GM12874 (cell line): ENCODE measurements at regions not wholly inside any gene's neighbourhood (a gene's known extent, or its start where the extent isn't known, plus 50 kb on each side); places are given as distances from the start of the nearest gene placed in this dataset.

Experiments
- TF ChIP-seq, protein P1 (sequence below): IDR thresholded peaks from 2 replicates; pipeline ENCODE4 v1.5.1; 2011; ENCODE audit warnings: low read depth, mild to moderate bottlenecking, control low read depth, low read length, moderate library complexity; ENCODE audit not compliant: insufficient read depth

DNA sequence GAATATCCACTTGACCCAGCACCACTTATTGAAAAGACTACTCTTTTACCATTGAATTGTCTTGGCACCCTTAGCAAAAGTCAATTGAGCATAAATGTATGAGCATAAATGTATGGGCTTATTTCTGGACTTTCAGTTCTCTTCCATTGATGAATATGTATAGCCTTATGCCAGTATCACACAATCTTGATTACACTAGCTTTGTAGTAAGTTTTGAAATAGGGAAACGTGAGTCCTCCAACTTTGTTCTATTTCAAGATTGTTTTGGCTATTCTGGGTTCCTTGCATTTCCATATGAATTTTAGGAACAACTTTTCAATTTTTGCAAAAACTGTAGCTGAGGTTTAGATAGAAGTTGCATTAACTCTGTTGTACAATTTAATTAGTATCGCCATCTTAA, 601.0 kb downstream of the TLE1 start:
- TF ChIP-seq, protein P1, sequence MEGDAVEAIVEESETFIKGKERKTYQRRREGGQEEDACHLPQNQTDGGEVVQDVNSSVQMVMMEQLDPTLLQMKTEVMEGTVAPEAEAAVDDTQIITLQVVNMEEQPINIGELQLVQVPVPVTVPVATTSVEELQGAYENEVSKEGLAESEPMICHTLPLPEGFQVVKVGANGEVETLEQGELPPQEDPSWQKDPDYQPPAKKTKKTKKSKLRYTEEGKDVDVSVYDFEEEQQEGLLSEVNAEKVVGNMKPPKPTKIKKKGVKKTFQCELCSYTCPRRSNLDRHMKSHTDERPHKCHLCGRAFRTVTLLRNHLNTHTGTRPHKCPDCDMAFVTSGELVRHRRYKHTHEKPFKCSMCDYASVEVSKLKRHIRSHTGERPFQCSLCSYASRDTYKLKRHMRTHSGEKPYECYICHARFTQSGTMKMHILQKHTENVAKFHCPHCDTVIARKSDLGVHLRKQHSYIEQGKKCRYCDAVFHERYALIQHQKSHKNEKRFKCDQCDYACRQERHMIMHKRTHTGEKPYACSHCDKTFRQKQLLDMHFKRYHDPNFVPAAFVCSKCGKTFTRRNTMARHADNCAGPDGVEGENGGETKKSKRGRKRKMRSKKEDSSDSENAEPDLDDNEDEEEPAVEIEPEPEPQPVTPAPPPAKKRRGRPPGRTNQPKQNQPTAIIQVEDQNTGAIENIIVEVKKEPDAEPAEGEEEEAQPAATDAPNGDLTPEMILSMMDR, result no peak

DNA sequence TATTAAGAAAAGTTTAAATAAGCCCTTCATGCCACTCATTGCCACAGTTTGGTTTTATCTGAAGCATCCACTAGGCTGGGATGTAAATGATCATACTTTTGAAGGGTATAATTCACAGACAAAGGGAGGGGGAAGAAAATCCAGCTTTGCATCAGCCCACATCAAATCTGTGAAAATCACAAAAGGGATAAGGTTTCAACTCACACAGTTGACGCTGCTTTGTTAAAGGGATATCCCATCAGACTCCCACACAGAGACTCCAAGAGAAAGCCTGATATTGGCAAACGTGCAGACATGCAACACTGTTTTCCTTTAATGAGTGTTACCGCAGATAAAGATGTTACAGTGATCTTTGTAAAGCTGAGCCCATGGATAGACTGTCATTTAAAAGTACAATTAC, 602.9 kb downstream of the TLE1 start:
- TF ChIP-seq, protein P1, result no peak

DNA sequence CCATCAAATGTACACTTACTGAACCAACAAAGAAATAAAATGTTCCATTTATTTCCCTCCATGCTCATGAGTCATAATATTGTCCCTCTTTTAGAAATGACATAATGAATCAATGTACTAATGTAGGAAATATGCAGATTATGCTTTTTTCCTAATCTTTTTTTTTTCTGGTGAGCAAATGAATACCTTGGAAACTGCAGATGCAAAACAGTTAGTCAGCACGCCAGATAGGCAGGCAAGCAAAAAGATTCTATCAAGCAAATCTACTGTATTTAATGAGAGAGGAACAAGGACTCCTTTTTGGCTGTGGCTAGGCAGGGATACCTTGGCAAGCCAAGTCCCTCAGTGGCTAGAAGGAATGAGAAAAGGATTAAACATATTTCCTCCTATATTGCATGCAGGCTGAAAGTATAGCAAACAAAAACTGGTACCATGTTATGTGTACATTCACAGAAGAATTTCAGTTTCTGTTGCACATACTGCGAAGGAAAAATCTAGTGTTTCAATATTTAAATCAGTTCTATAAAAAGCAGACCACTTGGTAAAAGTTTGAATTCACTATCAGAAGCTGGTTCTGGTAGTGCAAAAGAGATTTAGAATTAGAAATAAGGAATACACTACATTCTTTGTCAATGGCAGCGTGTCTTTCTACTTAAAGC, 605.4 kb downstream of the TLE1 start:
- TF ChIP-seq, protein P1, result no peak

DNA sequence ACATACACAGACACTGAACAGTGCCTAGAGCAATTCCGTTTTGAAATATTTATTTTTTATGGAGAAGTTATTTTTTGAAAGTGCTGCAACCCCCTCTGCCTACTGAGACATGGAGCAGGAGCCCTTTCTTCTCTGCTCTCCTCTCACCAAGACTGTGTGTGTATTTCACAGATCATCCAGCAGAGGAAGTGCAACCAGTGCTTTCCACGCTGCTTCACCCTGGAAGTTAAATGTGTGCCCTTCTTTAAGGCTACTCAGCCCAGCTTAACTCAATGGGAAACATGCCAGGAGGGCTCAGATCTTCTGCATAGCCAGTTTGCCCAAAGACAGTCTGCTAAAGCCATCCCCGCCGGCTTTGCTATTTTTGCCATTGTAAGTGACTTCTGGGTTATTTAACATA, 606.3 kb downstream of the TLE1 start:
- TF ChIP-seq, protein P1, result no peak

DNA sequence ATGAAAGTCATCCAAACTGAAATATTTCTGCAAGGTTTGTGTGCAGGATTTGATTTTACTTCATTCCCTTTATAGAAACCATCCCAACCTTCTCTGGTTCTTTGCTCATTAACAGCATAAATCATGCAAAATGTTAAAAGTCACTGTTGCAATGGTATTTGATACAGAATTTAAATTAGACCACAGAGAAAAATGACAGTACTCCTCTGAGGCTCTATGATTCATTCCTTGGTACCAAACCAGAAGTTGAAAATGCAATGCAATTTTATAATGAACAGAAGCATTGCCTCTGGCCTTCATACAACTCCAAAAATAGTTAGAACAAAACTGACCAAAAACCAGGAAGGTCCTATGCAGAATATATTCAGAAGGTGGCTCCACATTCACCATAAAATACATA, 607.1 kb downstream of the TLE1 start:
- TF ChIP-seq, protein P1, result no peak

DNA sequence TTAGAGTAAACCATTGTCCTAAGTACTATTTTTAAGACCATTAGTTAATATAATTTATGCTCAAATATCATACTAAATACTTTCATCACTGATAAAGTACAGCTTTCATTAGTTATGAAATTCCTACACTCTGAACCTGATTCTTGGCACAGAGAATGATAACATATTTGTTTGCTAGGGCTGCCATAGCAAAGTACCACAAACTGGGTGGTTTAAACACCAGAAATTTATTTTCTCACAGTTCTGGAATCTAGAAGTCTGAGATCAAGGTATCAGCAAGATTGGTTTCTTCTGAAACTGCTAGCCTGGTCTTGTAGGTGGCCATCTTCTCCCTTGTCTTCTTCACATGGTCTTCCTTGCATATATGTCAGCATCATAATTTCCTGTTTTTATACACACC, 608.4 kb downstream of the TLE1 start:
- TF ChIP-seq, protein P1, result no peak

DNA sequence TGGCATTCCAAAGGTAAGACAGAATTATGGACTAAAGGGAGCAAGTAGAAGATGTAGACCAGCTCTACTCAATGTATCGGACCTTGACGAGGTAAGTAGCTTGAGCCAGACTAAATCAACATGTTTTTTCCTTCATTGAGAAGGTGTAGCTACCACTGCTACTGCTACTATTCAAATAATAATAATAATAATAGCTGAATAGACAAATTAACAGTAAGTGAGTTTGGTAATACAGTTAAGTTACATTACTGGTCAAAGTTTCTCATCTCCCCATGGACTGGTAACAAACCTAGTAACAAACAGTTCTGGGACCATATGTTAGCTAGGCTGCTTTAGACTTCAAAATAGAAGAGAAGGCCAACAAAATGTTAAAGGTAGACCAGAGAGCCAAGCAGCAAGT, 609.2 kb downstream of the TLE1 start:
- TF ChIP-seq, protein P1, result no peak
